Aorta (tissue), 5 donors: ENCODE measurements at regions not wholly inside any gene's neighbourhood (a gene's known extent, or its start where the extent isn't known, plus 50 kb on each side); places are given as distances from the start of the nearest gene placed in this dataset.
A peak's percentile ranks its signal among the peaks of the same experiment; 100 is the strongest.

Source experiments
- ATAC-seq: fragments of 200-7000 bp; cut with Tn5 transposase; one replicate; pipeline ENCODE4 v1.9.1; 2022; ENCODE audit warnings: moderate library complexity; ENCODE audit not compliant: low FRiP score
- DNase-seq, 2 donors: peaks; one replicate each; pipeline ENCODE4 v3.0.0-alpha.2; 2020
- H3K27ac ChIP-seq, 2 donors: one replicate each; pipeline ENCODE4 v1.5.1; 2013; ENCODE audit warnings: low read length in 2 of 2, mild to moderate bottlenecking in 2 of 2, moderate library complexity in 2 of 2, control low read depth in 1 of 2, inconsistent platforms in 1 of 2, low read depth in 1 of 2
- H3K27me3 ChIP-seq, 2 donors: one replicate each; pipeline ENCODE4 v1.6.1; 2013; ENCODE audit warnings: control low read depth in 1 of 2, low read length in 1 of 2, mild to moderate bottlenecking in 1 of 2, moderate library complexity in 1 of 2; ENCODE audit not compliant: insufficient read depth in 2 of 2, control insufficient read depth in 1 of 2
- H3K36me3 ChIP-seq, 2 donors: one replicate each; pipeline ENCODE4 v1.6.1; 2013; ENCODE audit warnings: control low read depth in 1 of 2, low read length in 1 of 2, mild to moderate bottlenecking in 1 of 2; ENCODE audit not compliant: insufficient read depth in 2 of 2, control insufficient read depth in 1 of 2
- H3K4me1 ChIP-seq, 2 donors: one replicate each; pipeline ENCODE4 v1.6.1; 2013; ENCODE audit warnings: low read length in 2 of 2, control low read depth in 1 of 2, mild to moderate bottlenecking in 1 of 2, moderate library complexity in 1 of 2; ENCODE audit not compliant: insufficient read depth in 2 of 2, control insufficient read depth in 1 of 2
- H3K4me3 ChIP-seq, 2 donors: one replicate each; pipeline ENCODE4 v1.5.1; 2013; ENCODE audit warnings: low read length in 2 of 2, control low read depth in 1 of 2, mild to moderate bottlenecking in 1 of 2
- H3K9me3 ChIP-seq: one replicate; pipeline ENCODE4 v1.6.1; 2013; ENCODE audit warnings: mild to moderate bottlenecking, low read length; ENCODE audit not compliant: control insufficient read depth
- WGBS, 2 donors: extraction: QIAGEN DNeasy Blood & Tissue Kit; methylation state at CpG; one replicate each; pipeline ENCODE4 v1.1.7; 2013; 5-methylcytosine and 5-hydroxymethylcytosine counted together
- intact Hi-C, 2 donors: fragments of 100-400 bp; cut with DNase I; formaldehyde crosslinking; loops; one replicate each; pipeline versions ENCODE4 v1.14.2 to v1.15.0; 2022
- donor health status: healthy with polysubstance abuse.
- donor health status: Bipolar disorder and iron deficiency.
- donor health status: DM: no; HTN: no; CAD: no.
- donor health status: DM: no; HTN: no; CAD: no.
- donor health status: DM: yes; HTN: yes; CAD: no.

DNA sequence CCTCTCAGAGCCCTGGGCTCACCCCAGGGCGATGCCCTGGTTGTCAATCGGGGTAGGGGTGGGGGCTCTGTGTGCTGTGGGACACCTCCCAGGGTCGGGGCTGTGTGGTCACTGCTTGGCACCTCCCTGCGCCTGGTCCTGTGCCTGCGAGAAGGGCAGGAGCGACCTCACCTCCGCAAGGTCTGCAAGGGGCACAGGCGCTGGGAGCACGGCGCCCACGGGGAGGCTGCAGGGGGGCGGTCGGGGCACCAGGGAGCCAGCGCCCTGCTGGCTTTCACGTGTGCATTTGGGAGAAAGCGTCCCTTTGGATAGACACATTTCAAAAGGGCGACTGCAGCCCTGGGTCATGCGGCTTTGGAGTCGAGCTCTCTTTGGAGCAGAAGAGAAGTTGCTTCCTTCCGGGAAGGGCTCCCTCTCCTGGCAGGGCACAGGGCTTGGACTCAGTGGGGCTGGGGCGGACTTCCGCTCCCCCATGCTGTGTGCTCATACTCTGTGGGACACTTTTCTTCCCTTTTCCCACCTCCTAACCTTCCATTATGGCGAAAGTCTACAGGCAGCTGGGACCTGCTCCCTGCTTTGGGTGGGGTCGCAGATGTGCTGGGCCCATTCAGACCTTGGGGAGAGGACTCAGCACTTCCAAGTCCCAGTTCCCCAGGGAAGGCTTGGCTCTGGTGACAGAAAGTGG, 52.9 kb upstream of the SLC28A3 start:
- intact Hi-C loops: loop anchor here (10.0 kb wide), 1 partner anchor 561 kb away; no protein-coding TSS in a partner anchor
- no peak for ATAC-seq
- WGBS, 2 donors: 91 to 92% methylated on average over 24 of the region's 24 CpGs

DNA sequence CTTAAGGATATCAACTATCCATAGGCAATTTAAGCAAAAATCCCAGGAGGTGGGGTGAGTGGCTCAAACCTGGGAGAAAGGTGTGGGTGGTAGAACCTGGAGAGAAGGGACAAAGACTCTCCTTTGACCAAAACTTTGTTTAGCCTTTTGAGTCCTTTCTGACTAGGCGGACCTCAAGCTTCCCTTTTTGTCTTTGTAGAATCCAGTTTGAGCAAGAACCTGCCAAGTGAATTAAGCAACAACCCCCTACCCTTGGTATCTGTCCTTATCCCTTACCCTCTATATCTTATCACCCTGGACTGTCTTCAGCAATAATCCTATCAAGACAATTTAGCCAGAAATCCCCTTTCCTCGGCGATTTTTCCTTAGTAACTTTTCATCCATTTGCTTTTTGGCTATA, 53.5 kb upstream of the SLC28A3 start:
- H3K4me3 ChIP-seq: no peak overlapping the region
- no peaks in the 10 kb centered on the region for H3K27me3 ChIP-seq
- no peak overlapping the region for H3K27ac ChIP-seq
- intact Hi-C loops: loop anchor here (10.0 kb wide), 1 partner anchor 561 kb away; no protein-coding TSS in a partner anchor
- ATAC-seq (no peak), DNase-seq (no peak)
- H3K9me3 ChIP-seq: no peaks in the 10 kb centered on the region
- no peaks in the 10 kb centered on the region for H3K4me1 ChIP-seq
- WGBS, 2 donors: 74 to 82% methylated on average over 3 of the region's 3 CpGs
- H3K36me3 ChIP-seq: no peaks in the 10 kb centered on the region

More for the DNA sequence above, 52.9 kb upstream of the SLC28A3 start:
- Histone ChIP-seq H3K4me1 (no peaks in the 10 kb centered on the region), H3K27me3 (no peaks in the 10 kb centered on the region), H3K27ac (no peak overlapping the region), H3K9me3 (no peaks in the 10 kb centered on the region), H3K4me3 (no peak overlapping the region), H3K36me3 (no peaks in the 10 kb centered on the region)
- DNase-seq: no peak

DNA sequence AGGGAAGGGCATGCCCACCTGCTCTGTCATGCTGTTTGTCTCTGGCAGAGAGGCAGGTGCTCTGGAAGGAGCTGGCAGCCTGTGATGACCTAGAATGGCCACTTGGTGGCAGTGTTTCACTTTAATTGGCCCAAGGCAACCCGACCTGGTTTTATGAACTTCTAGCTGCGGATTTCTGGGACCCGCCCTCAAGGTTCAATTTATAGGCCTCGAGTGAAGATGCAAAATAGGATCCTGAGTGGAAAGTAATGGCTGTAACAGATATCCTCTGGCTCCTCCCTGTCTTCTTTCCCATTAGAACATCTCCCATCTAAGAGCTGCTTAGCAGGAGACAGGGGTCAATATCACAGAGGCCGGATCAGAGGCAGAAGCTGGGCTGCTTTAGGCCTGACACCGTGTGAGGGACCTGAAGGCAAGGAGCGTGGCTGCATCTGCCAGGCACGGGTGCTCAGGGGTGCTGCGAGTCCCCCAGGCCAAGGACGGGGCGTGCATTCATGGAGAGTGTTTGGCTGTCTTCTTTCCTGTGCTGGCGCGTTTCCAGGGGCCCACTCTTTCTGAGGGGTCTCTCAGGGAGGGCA, 56.7 kb upstream of the SLC28A3 start:
- intact Hi-C loops: loop anchor here (5.0 to 10.0 kb wide), 3 partner anchors 558 to 1215 kb away; no protein-coding TSS in a partner anchor

GRCh38 chr9:84397822-84398221, 57.3 kb upstream of the SLC28A3 start:
- Histone ChIP-seq H3K27ac (no peak overlapping the region), H3K36me3 (no peaks in the 10 kb centered on the region), H3K9me3 (no peaks in the 10 kb centered on the region), H3K4me1 (no peaks in the 10 kb centered on the region), H3K4me3 (no peak overlapping the region), H3K27me3 (no peaks in the 10 kb centered on the region)
- WGBS, 2 donors: 79 to 85% methylated on average over 8 of the region's 8 CpGs
- intact Hi-C loops: loop anchor here (5.0 to 10.0 kb wide), 3 partner anchors 557 to 1214 kb away; no protein-coding TSS in a partner anchor
- DNase-seq (no peak), ATAC-seq (no peak)

More for the DNA sequence above, 56.7 kb upstream of the SLC28A3 start:
- Histone ChIP-seq H3K36me3 (no peaks in the 10 kb centered on the region), H3K27ac (no peak overlapping the region), H3K9me3 (no peaks in the 10 kb centered on the region), H3K4me1 (no peaks in the 10 kb centered on the region), H3K4me3 (no peak overlapping the region), H3K27me3 (no peaks in the 10 kb centered on the region)
- DNase-seq (peak; percentile 61 to 82), ATAC-seq (peak; percentile 88)
- WGBS, 2 donors: 48 to 54% methylated on average over 13 of the region's 13 CpGs

- H3K27ac ChIP-seq: no peak overlapping the region
- H3K4me3 ChIP-seq: no peak overlapping the region
- no peaks in the 10 kb centered on the region for H3K27me3 ChIP-seq
- DNase-seq: no peak
- H3K4me1 ChIP-seq: no peaks in the 10 kb centered on the region
- 88 to 92% methylated on average over 4 of the region's 4 CpGs for WGBS, 2 donors
- H3K9me3 ChIP-seq: no peaks in the 10 kb centered on the region
- intact Hi-C loops: no loop called here
- no peak for ATAC-seq
- no peaks in the 10 kb centered on the region for H3K36me3 ChIP-seq
Measured at GRCh38 chr9:84402517-84402916, 62.0 kb upstream of the SLC28A3 start.

DNA sequence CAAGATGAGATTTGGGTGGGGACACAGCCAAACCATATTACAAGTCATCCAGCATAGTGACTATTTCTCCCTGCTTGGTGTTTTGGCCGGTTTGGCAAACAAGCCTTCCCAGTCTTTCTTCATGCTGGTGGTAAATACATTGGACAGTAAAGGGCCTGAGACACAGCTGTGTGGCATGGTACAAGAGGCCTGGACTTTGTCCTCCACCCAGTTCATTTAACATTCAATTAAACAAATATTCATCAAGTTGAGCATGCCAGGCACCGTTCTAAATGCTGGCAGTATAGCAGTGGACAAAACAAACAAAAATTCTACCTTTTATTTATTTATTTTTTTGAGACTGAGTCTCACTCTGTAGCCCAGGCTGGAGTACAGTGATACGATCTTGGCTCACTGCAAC, 62.7 kb upstream of the SLC28A3 start:
- Histone ChIP-seq H3K4me1 (no peaks in the 10 kb centered on the region), H3K4me3 (no peak overlapping the region), H3K27ac (no peak overlapping the region), H3K27me3 (no peaks in the 10 kb centered on the region), H3K9me3 (no peaks in the 10 kb centered on the region), H3K36me3 (no peaks in the 10 kb centered on the region)
- no peak for ATAC-seq
- WGBS, 2 donors: 73 to 80% methylated on average over 3 of the region's 3 CpGs
- DNase-seq: no peak
- intact Hi-C loops: no loop called here

DNA sequence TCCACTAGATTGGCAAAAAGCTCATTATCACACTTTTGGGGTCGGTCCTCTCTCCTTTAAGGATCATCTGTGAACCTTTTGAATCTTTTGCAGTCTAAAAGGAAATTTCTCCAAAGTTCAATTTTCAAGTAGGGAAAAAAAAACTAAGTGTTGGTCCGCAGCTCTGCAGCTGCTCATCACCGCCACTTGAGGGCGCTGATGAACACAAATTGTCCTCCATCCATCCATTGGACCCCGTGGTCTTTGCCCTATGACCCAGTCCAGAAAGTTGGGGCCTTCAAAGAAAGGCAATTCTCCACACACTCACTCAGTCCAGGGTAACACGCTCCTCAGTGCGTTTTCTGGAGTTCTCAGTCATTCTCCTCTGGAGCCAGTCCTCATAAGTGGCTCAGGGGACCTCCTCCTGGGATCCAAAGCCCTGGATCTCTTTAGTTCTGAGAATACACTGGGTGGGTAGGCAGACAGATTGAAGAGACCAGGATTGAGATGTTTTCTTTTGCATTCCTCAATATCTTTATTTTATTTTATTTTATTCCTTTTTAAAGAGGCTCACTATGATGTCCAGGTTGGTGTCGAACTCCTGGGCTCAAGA, 63.6 kb upstream of the SLC28A3 start:
- Histone ChIP-seq H3K4me3 (no peak overlapping the region), H3K27me3 (no peaks in the 10 kb centered on the region), H3K9me3 (no peaks in the 10 kb centered on the region), H3K27ac (no peak overlapping the region), H3K36me3 (no peaks in the 10 kb centered on the region), H3K4me1 (no peaks in the 10 kb centered on the region)
- ATAC-seq (no peak), DNase-seq (no peak)
- WGBS, 2 donors: 47 to 49% methylated on average over 8 of the region's 8 CpGs
- intact Hi-C loops: no loop called here

- intact Hi-C loops: no loop called here
- Histone ChIP-seq H3K36me3 (no peaks in the 10 kb centered on the region), H3K4me3 (no peak overlapping the region), H3K27me3 (no peaks in the 10 kb centered on the region), H3K4me1 (no peaks in the 10 kb centered on the region), H3K9me3 (no peaks in the 10 kb centered on the region), H3K27ac (no peak overlapping the region)
- ATAC-seq (no peak), DNase-seq (no peak)
- WGBS, 2 donors: 87 to 90% methylated on average over 4 of the region's 4 CpGs
Measured at GRCh38 chr9:84405667-84406066, 65.1 kb upstream of the SLC28A3 start.

DNA sequence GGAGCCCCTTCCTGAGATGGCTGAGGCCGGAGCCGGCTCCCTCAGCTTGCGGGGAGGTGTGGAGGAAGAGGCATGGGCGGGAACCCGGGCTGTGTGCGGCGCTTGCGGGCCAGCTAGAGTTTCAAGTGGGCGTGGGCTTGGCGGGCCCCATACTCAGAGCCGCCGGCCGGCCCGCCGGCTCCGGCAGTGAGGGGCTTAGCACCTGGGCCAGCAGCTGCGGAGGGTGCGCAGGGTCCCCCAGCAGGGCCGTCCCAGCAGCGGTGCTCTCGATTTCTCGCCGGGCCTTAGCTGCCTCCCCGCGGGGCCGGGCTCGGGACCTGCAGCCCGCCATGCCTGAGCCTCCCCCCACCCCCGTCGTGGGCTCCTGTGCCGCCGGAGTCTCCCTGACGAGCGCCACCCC, 67.9 kb upstream of the SLC28A3 start:
- DNase-seq (no peak), ATAC-seq (no peak)
- no peak overlapping the region for H3K4me3 ChIP-seq
- no peak overlapping the region for H3K27ac ChIP-seq
- intact Hi-C loops: no loop called here
- no peaks in the 10 kb centered on the region for H3K9me3 ChIP-seq
- no peaks in the 10 kb centered on the region for H3K4me1 ChIP-seq
- 93 to 96% methylated on average over 26 to 34 of the region's 34 CpGs for WGBS, 2 donors
- no peaks in the 10 kb centered on the region for H3K27me3 ChIP-seq
- no peaks in the 10 kb centered on the region for H3K36me3 ChIP-seq
